AG10803 (cell line): ENCODE measurements at regions not wholly inside any gene's neighbourhood (a gene's known extent, or its start where the extent isn't known, plus 50 kb on each side); places are given as distances from the start of the nearest gene placed in this dataset.

Experiments
- DNase-seq: peaks from one replicate; pipeline ENCODE4 v3.0.0; 2010; ENCODE audit warnings: low read depth
- H3K4me3 ChIP-seq: 2 replicates; pipeline ENCODE4 v1.5.1; 2011; ENCODE audit warnings: mild to moderate bottlenecking, low read length, control low read depth
- CTCF ChIP-seq: conservative IDR thresholded peaks from 2 replicates; pipeline ENCODE4 v1.5.1; 2011; ENCODE audit warnings: mild to moderate bottlenecking, low read length, control low read depth, inconsistent platforms

GRCh38 chr19:31553846-31554215 is 204.6 kb upstream of the TSHZ3 start:
- no peak overlapping the region for H3K4me3 ChIP-seq
- no peak for TF ChIP-seq CTCF
- DNase-seq: no peak

DNA sequence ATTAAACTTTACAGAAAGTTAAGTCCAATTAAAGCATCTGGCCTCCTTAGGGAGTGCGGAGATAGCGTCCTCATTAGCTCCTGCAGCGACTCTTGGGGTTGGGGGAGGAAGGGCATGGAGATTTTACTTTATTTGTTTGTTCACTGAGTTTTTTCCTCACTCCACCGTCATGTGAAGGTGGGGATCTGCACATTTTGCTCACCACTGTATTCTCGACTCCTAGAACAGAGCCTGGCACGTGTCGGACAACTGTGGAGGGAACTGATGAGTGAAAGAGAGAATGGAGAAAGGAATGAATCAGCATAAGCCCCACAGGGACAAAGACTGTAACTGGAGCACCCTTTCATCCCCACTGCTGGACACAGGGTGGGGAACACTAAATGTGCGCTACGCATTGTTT is 205.1 kb upstream of the TSHZ3 start:
- TF ChIP-seq CTCF: no peak
- no peak for DNase-seq
- H3K4me3 ChIP-seq: no peak overlapping the region

GRCh38 chr19:31555634-31556215 is 206.5 kb upstream of the TSHZ3 start:
- no peak; the same call in 1 of the 2 replicates for TF ChIP-seq CTCF
- H3K4me3 ChIP-seq: no peak overlapping the region
- no peak for DNase-seq

DNA sequence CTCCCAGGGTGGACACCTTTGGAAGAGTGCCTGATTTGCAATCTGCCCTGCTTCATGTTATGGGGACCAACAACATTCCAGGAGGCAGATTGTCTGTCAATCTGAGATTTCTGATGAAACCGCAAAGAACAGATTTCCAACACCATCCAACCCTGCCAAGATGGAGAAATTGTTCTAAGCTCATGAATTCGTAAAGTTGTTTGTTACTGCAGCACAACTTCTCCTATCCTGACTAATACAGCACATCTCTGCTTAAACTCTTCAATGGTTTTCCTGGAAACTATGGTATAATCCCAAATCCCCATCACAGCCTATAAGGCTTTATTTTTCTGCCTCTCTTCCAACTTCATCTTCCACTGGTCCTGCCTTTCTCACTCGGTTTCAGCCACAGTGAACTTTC is 210.3 kb upstream of the TSHZ3 start:
- no peak overlapping the region for H3K4me3 ChIP-seq
- no peak for TF ChIP-seq CTCF
- no peak for DNase-seq

DNA sequence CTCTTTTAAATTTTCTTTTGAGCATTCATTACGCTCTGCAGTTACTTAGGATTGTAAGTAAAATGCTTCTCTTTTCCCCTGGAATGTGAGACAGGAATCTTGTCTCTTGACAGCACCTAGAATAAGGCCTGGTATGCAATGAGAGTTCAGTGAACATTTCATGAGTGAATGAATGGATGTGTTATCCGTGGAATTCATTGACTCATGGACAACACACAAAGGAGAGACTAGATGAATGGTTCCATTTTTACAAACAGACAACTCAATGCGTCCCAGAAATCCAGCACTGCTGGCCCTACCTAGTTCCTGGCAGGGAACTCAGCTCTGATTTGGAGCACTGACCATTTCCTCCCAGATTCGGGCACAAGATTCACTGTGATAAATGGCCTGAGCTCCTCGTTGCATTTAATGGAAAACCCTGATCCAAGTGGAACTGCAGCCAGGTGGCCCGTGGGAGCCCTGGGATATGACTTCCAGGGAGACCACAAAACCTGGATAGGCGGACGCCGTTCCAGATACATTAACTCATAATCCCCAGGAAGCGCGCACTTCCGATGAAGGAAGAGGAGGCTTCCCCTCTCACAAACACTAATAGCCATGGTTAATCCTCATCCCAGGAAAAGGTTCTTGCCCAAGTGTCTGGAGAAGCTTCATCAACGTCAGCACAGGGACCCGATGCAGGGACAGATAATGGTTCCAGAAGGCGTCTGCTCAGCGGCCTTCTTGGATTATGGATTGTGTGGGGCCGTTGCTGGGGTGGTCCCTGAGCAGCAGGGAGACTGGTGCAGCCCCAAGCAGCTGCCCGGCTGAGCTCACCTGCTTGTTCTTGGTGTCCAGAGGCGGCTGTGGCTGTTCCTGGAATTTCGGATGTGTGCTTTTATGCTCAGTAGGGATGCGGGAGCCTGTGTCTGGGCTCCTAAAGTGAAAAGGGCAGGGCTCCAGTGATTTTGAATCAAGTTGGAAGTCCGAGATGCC is 211.1 kb upstream of the TSHZ3 start:
- no peak for TF ChIP-seq CTCF
- peak; percentile 10 for DNase-seq
- H3K4me3 ChIP-seq: no peak overlapping the region

- DNase-seq: no peak
- H3K4me3 ChIP-seq: no peak overlapping the region
- no peak for TF ChIP-seq CTCF
These were observed 213.9 kb upstream of the TSHZ3 start for GRCh38 chr19:31562966-31563612.
